HG03139 (cell line): ENCODE measurements at regions not wholly inside any gene's neighbourhood (a gene's known extent, or its start where the extent isn't known, plus 50 kb on each side); places are given as distances from the start of the nearest gene placed in this dataset.

Source experiments
- ATAC-seq: cut with Tn5 transposase; IDR thresholded peaks from one replicate; pipeline ENCODE4 v1.9.1; 2021; ENCODE audit not compliant: unreplicated experiment

DNA sequence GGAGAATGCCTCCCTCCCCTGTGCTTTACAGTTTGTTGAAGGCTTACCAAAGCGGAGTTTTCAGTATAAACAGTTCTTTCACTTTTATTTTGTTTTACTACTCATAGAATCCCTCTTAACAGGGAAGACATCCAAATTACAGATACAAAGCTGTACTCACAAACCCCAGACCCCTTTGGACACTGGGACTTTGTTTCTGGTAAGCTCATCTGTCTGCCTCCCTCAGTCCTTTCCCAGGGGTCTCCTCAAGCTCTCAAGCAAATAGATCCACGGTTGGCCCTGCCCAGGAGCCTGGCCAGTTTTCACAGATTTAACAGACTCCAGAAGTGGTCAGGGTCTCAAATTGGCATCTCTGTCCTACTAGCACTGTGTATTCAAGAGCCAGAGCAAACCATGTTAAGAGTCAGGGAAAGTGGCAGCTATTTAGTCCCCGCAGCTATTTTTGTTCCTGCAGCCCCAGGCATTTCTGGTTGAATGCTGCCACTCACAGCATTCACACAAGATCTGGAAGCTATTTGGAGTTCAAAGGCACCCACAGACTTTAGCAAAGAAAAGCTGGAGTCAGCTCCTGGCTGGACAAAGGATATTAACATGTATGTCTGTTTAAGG is 54.2 kb downstream of the TMEM100 start:
- ATAC-seq, result no peak

DNA sequence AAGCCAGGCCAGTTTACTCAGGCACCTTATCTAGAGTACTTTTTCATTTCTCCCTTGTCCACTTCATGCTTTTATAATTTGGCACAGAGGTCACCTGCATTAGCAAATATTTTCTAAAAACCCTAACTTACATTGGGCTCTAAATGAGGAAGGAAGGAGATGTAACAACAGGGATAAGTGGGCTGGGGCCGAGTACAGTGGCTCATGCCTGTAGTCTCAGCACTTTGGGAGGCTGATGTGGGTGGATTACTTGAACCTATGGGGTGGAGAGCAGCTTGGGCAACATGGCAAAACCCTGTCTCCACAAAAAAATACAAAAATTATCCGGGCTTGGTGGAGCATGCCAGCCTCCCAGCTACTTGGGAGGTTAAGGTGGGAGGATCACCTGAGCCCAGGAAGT is 55.9 kb downstream of the TMEM100 start:
- ATAC-seq, result no peak

DNA sequence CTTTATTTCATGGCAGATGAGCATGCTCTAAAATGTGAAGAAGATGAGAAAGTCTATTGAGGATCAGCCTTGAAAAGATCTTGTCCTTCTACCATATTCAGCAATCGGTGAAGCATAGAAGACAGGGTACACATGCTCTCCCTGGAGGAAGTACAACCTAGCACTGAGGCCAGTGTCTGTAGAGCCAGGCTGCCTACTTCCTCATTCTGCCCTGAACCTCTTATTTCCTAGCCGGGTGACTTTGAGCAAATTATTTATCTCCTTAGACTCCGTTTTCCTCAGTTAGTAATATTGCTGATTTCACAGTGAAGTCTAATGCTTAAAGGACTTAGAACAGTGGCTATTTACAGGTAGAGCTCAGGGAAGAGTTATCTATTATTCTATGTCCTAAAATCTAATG is 58.4 kb downstream of the TMEM100 start:
- ATAC-seq, result peak; percentile 89

DNA sequence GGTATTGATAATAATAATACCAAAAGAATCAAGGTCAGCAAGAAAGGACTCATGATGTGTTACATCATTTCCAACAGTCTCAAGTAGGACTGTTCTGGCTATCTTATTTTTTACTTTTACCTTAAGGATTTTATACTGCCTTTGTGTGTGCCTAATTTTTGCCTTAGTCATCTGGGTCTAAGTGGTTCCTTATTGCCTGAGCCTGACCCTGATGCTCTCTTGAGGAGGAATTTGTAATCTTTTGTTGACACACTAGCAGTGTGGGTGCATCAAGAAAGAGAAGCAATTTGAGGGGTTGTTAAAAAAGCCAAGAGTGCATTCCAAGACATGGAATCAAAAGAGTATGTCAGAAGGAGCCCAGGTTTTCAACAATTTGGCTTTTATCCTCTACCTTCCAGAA is 59.3 kb downstream of the TMEM100 start:
- no peak for ATAC-seq

DNA sequence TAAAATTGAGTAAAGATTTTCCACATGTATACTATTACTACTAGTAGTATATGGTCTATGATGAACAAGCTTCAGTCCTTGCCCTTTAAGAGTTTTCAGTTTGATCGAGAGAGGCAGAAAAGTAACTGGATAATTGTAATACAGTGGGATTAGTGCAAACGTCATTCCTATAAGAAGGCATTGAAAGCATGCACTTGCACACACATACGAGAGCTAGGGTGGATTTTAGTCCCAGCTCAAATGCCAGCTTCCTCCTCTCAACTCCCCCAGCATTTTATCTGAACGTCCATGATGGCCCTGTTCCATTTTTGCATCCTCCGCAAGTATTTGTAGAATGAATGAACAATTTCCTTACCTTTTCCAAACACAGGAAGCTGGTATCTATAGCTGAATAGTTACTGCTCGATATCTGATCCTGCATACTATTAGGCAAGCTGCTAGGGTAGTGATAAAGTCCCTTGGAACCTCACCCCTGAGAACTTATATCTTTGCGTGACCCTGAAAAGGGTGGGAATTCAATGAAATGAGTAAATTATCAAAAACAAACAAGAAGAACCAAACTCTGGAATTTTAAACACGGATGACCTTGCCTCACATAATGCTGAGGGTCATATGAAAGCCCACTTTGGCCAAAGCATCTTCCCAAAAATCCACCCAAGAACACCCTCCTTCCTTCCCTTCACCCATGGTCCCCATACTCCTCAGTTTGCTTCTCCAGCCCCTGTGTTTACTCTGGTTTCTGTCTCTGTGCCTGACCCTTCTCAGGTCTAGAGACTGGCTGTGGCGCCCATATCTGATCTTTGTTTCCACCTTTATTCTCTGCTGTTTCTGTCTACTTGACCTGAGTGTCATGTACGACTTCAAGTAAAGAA is 60.5 kb downstream of the TMEM100 start:
- no peak for ATAC-seq

DNA sequence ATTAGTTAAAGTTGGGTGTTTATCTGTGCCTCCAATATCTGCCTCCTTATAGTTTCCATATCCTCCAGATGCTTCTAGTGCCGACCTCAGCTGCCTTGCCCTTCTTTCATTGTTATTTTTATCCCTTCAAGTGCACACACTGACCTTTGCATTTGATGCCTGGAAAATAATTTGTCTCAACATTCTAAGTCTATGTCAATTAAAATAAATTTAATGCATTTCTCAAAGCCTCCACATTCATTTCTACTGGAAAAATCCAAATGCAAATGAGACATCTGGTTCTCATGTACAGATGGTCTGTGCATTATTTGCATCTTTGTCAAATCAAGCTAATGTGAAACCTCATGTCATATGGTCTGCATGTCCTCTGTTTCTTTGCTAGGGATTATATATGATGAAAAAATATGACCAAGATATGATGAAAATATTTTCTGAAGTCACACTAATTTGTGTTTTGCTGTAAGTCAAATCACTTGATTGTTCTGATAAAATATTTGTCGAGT is 61.4 kb downstream of the TMEM100 start:
- ATAC-seq, result no peak

DNA sequence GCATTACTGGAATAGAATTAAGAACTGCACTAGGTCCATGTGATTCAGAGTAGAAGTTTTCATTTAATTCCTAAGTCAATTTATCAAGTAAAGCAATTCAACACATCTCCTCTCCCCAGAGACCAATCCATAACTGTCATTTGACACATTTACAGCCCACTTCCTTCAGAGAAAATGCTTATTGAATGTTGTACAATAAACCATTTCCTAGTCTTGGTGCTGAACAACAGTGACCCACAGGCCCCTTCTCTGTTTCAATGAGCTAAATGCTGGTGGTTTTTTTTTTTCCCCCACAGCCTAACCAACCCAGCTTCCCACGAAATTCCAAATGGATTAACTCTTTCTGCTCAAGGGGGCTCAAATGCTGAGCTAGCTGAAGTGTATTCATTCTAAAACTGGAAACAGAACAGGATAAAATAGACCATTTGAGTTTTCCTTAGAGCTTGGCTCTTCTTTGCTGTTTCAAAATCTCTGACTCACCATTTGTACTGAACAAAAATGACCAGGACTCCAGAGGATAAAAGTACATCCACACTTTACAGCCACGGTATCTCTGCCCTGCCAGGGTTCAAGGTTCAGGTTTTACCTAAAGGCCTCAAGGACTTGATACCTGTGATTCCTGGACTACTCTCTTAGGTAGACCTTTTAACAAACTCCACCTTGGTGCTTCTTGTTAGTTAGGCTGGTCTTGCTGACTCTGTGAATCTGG is 62.3 kb downstream of the TMEM100 start:
- ATAC-seq, result no peak

DNA sequence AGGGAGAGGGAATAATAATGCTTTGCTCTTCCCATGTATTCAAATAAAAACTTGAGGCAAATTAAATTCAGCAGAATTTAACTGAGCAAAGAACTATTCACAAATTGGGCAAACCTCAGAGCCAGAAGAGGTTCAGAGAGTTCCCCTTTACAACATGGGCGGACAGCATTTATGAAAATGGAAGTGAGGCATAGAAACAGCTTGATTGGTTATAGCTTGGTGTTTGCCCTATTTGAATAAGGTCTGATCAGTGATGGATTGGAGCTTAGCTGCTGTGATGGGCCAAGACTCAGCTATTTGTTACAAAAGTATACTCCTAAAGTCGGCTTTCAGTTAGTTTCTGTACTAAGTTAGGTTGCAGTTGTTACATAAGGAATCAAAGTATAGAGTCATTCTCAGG is 63.0 kb downstream of the TMEM100 start:
- no peak for ATAC-seq

DNA sequence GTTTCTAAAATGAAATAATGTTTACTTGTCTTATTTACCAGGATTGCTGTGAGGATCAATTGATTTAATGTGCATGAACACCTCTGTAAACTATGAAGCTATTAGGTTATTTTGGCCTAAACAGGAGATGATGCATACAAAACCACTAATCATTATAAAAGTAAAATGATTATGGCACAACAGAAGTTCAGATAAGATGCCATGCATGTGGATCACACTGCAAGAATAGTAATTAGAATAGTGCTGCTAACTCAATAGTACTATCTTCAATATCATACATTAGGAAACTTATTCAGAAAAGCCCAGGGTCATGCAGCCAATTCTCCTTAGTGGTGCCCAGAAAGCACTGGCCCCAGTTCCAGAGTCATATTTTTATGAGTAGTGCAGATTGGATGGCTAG is 66.9 kb downstream of the TMEM100 start:
- no peak for ATAC-seq

DNA sequence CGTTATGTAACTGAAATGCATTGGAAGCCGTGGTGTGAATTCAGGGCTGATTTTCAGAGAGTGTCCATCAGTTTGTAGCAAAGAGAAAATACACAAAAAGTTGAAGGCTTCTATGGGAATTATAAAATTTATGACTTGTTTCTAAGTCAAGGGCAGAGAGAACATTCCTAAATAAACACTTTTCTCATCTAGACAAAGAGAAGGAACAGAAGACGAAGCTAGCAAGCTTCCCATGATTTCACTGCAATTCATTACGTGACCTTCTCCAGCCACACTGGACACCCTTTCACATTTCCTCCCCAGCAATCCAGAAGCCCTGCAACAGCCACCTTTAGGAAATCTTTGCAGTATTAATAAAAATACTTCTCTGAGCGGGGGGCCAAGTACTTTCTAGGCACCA is 67.8 kb downstream of the TMEM100 start:
- ATAC-seq, result no peak

DNA sequence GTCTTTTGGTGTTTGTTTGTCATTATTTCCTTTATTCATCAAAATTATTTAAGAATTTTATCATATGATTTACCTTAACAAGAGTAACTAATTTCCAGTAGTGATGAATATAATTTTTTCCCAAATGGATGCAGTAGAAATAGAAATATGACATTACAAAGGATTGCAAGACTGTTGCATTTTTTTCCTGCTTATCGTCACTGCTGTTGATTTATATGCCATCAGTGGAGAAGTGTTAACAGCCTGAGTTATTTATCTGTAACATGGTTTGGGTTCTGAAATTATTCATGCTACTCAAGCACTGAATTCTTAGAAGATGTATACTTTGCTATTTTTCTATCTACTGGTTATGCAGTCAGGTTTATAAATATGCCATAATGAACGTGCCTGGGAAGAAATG is 68.6 kb downstream of the TMEM100 start:
- no peak for ATAC-seq

DNA sequence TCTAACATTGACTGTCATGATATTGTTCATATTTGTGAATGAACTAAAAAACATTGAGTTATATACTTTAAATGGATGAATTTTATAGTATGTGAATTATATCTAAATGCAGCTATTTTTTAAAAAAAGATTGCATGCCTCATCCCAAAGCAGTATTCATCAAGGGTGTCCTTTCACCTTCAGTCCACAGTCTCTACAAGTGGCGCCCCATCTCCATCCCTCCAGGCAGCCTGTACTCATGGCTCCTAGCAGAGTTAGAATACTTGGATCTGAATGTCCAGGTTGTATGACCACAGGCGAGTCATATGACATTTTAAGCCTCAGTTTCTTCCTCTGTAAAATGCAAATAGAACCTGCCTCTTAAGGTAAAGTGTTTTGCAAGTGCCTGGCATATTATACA is 69.8 kb downstream of the TMEM100 start:
- ATAC-seq, result no peak

DNA sequence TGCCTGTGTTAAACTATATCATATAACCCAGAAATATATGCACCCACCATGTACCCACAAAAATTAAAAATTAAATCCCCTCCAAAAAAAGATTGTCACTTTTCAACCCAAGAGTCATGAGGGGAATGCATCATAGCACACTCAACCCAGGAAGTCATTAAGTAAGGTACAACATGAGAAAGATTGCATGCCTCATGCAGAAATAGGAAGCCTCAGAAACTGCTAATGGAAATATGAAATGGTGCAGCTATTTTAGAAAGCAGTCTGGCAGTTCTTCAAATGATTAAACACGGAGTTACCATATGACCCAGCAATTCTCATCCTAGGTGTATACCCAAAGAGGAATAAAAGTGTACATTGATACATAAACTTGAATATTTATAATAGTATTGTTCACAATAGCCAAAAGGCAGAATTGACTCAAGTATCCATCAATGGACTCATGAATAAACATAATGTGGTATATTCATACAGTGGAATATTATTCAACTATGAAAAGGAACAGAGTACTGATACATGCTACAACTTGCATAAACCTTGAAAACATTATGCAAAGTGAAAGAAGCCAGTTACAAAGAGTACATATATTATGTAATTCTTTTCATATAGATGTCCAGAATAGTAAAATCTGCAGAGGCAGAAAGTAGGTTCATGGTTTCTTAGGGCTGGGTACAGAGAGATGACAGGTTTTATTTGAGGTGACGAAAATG is 70.4 kb downstream of the TMEM100 start:
- no peak for ATAC-seq

DNA sequence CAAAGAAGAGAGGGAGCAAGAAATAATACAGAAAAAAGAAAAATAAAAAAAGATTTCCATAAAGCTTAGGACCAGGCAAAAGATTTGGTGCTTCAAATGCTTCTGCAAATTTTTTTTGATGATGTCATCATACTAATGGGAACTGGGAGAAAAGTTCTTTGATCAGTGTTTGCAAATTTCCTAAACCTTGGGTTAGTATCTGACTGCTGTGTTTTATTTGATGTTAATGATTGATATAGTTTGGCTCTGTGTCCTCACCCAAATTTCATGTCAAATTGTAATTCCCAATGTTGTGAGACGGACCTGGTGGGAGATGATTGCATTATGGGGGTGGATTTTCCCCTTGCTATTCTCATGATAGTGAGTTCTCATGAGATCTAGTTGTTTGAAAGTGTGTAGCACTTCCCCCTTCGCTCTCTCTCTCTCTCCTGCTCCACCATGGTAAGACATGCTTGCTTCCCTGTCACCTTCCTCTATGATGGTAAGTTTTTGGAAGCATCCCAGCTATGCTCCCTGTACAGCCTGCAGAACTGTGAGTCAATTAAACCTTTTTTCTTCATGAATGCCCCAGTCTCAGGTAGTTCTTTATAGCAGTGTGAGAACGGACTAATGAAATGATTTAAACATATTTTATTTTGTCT is 72.6 kb downstream of the TMEM100 start:
- no peak for ATAC-seq

DNA sequence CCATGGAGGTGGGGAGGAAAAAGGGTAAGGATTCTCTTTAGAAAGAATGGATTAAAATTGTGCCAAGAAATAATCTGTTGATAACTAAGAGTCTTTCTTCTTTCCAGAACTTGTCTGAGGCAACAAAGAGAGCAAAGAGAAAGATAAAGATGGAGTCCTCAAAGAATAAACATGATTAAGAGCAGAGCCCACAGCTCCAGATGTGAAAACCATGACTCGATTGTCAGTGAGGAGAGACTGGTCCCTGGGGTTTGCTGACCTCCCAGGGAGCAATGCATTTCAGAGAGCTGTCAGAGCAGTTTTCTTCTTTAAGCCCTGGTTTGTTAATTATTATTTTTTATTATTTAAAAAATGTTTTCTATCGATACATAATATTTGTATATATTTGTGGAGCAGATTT is 74.6 kb downstream of the TMEM100 start:
- ATAC-seq, result no peak

DNA sequence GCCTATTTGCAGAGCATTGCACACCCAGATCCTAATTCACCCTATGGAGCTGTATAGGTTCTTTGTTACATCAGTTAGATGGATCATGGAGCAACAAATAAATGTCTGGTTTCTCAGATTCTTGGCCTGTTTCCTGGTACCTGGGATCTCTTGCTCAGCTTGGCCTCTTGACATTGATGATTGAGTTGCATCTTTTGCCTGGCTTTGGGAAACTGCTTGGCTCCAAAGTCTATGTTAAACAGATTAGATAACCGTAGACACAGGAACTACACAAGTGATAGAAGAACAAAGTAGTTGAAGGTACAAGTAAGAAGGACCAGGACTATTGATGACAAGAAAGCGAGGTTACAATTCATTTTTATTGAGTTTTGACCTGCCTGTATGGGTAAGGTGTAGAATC is 77.3 kb downstream of the TMEM100 start:
- no peak for ATAC-seq

DNA sequence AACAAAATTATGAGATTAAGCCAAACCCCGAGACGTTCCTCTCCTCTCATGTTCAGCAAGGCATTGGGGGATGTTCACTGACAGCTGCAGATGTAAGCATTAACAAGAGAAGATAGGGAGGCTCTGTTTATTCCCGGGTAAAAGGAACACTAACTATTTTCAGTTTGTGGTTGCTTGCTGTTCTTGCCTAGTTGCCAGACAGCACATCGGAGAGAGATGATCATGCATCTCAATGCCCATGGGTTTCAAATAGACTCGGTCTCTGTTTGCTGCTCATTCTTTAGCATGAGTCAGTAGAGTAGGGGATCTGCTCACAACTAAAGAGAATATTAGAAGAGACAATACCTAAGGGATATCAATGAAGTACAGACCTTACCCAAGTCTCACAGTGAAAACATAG is 78.3 kb downstream of the TMEM100 start:
- ATAC-seq, result no peak

DNA sequence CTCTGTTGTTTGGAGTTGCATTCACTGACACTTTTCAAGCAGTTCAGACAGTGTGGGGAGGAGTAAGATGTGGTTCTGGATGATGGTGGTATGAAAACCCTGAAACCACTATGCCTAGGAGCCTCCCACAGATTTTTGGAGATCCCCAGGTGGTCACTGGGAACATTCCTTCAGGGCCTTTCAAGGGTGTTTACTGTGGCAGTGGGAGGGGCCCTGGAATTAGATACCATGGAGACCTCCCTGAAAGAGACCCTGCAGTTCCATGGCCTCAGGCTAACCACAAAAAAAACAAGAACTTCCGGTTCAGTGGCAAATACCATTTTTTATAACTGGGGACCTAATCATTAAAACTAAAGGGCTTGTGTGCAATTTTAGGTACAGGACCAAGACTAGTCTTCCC is 79.9 kb downstream of the TMEM100 start:
- ATAC-seq, result no peak

DNA sequence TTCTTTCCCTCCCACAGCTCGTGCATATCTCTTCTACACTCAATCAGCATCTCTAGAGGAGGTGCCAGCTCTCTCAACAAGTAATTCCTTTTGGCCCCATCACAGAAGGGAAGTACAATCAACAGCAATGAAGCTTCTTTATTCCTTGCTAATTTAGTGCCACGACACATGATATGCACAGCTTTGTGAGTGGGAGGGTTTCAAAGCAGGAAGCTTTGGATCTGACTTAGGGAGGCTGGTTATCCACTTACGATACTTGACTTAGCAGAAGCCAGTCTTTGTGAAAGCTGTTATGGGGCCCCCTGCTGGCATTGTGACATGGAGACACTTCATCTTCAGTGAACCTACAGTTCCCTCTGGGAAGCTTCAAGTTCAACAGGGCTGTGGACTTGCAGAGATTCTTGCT is 81.0 kb downstream of the TMEM100 start:
- ATAC-seq, result no peak

DNA sequence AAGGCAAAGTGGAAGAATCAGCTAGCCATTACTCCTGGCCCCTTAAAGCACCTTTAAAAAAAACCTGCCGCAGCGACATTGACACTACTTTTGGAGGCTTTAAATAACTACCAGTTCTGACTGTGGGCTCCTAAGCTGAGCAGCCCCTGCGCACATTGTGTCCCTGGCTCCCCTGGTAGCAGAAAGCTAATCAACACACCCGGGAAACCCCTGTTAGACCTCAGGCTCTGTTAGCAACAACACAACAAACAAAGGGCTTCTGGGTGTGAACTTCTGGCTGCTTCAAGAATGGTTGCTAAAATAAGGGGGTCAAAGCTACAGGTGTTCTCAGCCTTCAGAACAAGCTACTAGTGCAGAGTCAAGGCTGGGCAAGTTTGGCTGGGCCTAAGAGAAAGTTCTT is 83.6 kb downstream of the TMEM100 start:
- ATAC-seq, result no peak
